Transverse colon (tissue), 3 donors: ENCODE measurements at regions not wholly inside any gene's neighbourhood (a gene's known extent, or its start where the extent isn't known, plus 50 kb on each side); places are given as distances from the start of the nearest gene placed in this dataset.
"Not testable (repeated sequence)": the region's sequence is repeated elsewhere in the genome, so short reads cannot be mapped to it uniquely, and the experiment has no call there.

Source experiments
- EP300 ChIP-seq: sonication (generic); formaldehyde crosslinking; IDR thresholded peaks from one replicate; pipeline ENCODE4 v1.6.1; 2017; ENCODE audit warnings: antibody characterized with exemption, low read depth
- TF ChIP-seq, protein P1 (sequence below), 5 experiments: fragments of 200-600 bp in 3 of 5; fragments of 450-650 bp in 2 of 5; sonication (generic) in 3 of 5; IDR thresholded peaks; 1 replicate in 2 of 5; 2 replicates in 3 of 5; pipeline ENCODE4 v1.5.1; 2016 to 2017; ENCODE audit warnings: antibody characterized with exemption in 5 of 5, inconsistent platforms in 3 of 5, mild to moderate bottlenecking in 2 of 5, moderate library complexity in 1 of 5

- TF ChIP-seq, protein P1, sequence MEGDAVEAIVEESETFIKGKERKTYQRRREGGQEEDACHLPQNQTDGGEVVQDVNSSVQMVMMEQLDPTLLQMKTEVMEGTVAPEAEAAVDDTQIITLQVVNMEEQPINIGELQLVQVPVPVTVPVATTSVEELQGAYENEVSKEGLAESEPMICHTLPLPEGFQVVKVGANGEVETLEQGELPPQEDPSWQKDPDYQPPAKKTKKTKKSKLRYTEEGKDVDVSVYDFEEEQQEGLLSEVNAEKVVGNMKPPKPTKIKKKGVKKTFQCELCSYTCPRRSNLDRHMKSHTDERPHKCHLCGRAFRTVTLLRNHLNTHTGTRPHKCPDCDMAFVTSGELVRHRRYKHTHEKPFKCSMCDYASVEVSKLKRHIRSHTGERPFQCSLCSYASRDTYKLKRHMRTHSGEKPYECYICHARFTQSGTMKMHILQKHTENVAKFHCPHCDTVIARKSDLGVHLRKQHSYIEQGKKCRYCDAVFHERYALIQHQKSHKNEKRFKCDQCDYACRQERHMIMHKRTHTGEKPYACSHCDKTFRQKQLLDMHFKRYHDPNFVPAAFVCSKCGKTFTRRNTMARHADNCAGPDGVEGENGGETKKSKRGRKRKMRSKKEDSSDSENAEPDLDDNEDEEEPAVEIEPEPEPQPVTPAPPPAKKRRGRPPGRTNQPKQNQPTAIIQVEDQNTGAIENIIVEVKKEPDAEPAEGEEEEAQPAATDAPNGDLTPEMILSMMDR (IDR thresholded peaks at IDR 0.05), result not testable (repeated sequence)
- not testable (repeated sequence) for TF ChIP-seq EP300
These were observed 1387.5 kb downstream of the AACS start for GRCh38 chr12:126452686-126453085.
